GM18499 (cell line): ENCODE measurements at regions not wholly inside any gene's neighbourhood (a gene's known extent, or its start where the extent isn't known, plus 50 kb on each side); places are given as distances from the start of the nearest gene placed in this dataset.
A peak's percentile ranks its signal among the peaks of the same experiment; 100 is the strongest.

Experiments
- ATAC-seq: cut with Tn5 transposase; IDR thresholded peaks from one replicate; pipeline ENCODE4 v1.9.1; 2021; ENCODE audit warnings: moderate number of reproducible peaks; ENCODE audit not compliant: insufficient read depth, unreplicated experiment

GRCh38 chr5:56598941-56599340 lies 216.4 kb upstream of the MAP3K1 start:
- no peak for ATAC-seq

- ATAC-seq, result no peak
These were observed 219.2 kb upstream of the MAP3K1 start for GRCh38 chr5:56596155-56596554.

GRCh38 chr5:56595566-56595965 lies 219.8 kb upstream of the MAP3K1 start:
- no peak for ATAC-seq

- ATAC-seq, result no peak
These were observed 220.6 kb upstream of the MAP3K1 start for GRCh38 chr5:56594792-56595191.

GRCh38 chr5:56591081-56591480 lies 224.3 kb upstream of the MAP3K1 start:
- no peak for ATAC-seq

- ATAC-seq, result no peak
These were observed 225.9 kb upstream of the MAP3K1 start for GRCh38 chr5:56589481-56589860.

GRCh38 chr5:56588636-56589480 lies 226.5 kb upstream of the MAP3K1 start:
- ATAC-seq, result peak; percentile 99

- no peak for ATAC-seq
These were observed 227.2 kb upstream of the MAP3K1 start for GRCh38 chr5:56588131-56588487.

GRCh38 chr5:56587381-56588130 lies 227.8 kb upstream of the MAP3K1 start:
- ATAC-seq, result no peak

- no peak for ATAC-seq
These were observed 229.2 kb upstream of the MAP3K1 start for GRCh38 chr5:56585999-56586691.

- no peak for ATAC-seq
These were observed 229.9 kb upstream of the MAP3K1 start for GRCh38 chr5:56585461-56585860.

GRCh38 chr5:56581426-56581825 lies 233.9 kb upstream of the MAP3K1 start:
- ATAC-seq, result no peak

- ATAC-seq, result no peak
These were observed 234.5 kb upstream of the MAP3K1 start for GRCh38 chr5:56580864-56581263.

- ATAC-seq, result no peak
These were observed 239.5 kb upstream of the MAP3K1 start for GRCh38 chr5:56575821-56576220.

GRCh38 chr5:56574778-56575177 lies 240.6 kb upstream of the MAP3K1 start:
- ATAC-seq, result no peak

- ATAC-seq, result no peak
These were observed 245.8 kb upstream of the MAP3K1 start for GRCh38 chr5:56569566-56569965.

GRCh38 chr5:56569076-56569475 lies 246.3 kb upstream of the MAP3K1 start:
- no peak for ATAC-seq

- ATAC-seq, result no peak
These were observed 248.1 kb upstream of the MAP3K1 start for GRCh38 chr5:56567278-56567677.

- ATAC-seq, result no peak
These were observed 248.7 kb upstream of the MAP3K1 start for GRCh38 chr5:56566374-56567249.

GRCh38 chr5:56565644-56566043 lies 249.7 kb upstream of the MAP3K1 start:
- ATAC-seq, result no peak
